OCI-LY1 (cell line): ENCODE measurements at regions not wholly inside any gene's neighbourhood (a gene's known extent, or its start where the extent isn't known, plus 50 kb on each side); places are given as distances from the start of the nearest gene placed in this dataset.

Experiments
- H2AFZ ChIP-seq: fragments of 200-600 bp; sonication (generic), shearing (Covaris generic); 2 replicates; pipeline ENCODE4 v1.6.0; 2014; ENCODE audit warnings: antibody characterized with exemption, mild to moderate bottlenecking, low read length
- H3F3A ChIP-seq: fragments of 200-600 bp; sonication (generic), shearing (Covaris generic); 2 replicates; pipeline ENCODE4 v1.6.0; 2014; ENCODE audit warnings: mild to moderate bottlenecking, antibody characterized with exemption, low read length, moderate library complexity; ENCODE audit not compliant: insufficient read depth
- H3K27ac ChIP-seq: fragments of 200-600 bp; sonication (generic); 2 replicates; pipeline ENCODE4 v1.5.1; 2014; ENCODE audit warnings: low read length, mixed run types, mild to moderate bottlenecking, low read depth; ENCODE audit not compliant: poor library complexity, severe bottlenecking
- H3K27me3 ChIP-seq: fragments of 200-600 bp; sonication (generic); 2 replicates; pipeline ENCODE4 v1.6.0; 2014; ENCODE audit warnings: antibody characterized with exemption, mild to moderate bottlenecking, low read length, moderate library complexity; ENCODE audit not compliant: insufficient read depth
- H3K36me3 ChIP-seq: fragments of 200-600 bp; sonication (generic); 2 replicates; pipeline ENCODE4 v1.6.1; 2014; ENCODE audit warnings: mild to moderate bottlenecking, antibody characterized with exemption, low read length, moderate library complexity, mixed read lengths; ENCODE audit not compliant: insufficient read depth
- H3K4me1 ChIP-seq: fragments of 200-600 bp; sonication (generic); 2 replicates; pipeline ENCODE4 v1.5.1; 2014; ENCODE audit warnings: mild to moderate bottlenecking, low read length, moderate library complexity; ENCODE audit not compliant: insufficient read depth, severe bottlenecking
- H3K4me2 ChIP-seq: fragments of 200-600 bp; sonication (generic), shearing (Covaris generic); 2 replicates; pipeline ENCODE4 v1.6.1; 2014; ENCODE audit warnings: low read length
- H3K4me3 ChIP-seq: fragments of 200-600 bp; sonication (generic); 2 replicates; pipeline ENCODE4 v1.5.1; 2014; ENCODE audit warnings: low read length, low read depth, mild to moderate bottlenecking, mixed read lengths; ENCODE audit not compliant: poor library complexity, severe bottlenecking
- H3K79me2 ChIP-seq: fragments of 200-600 bp; shearing (Covaris generic); 2 replicates; pipeline ENCODE4 v1.6.1; 2016; ENCODE audit warnings: mixed run types, low read length, mixed read lengths; ENCODE audit not compliant: insufficient read depth
- H3K9ac ChIP-seq: fragments of 200-600 bp; sonication (generic), shearing (Covaris generic); 2 replicates; pipeline ENCODE4 v1.6.1; 2014; ENCODE audit warnings: mild to moderate bottlenecking, low read length, mixed read lengths
- H3K9me2 ChIP-seq: fragments of 200-600 bp; sonication (generic), shearing (Covaris generic); 2 replicates; pipeline ENCODE4 v1.6.1; 2014; ENCODE audit warnings: low read depth, mild to moderate bottlenecking, low read length, mixed read lengths
- H3K9me3 ChIP-seq: fragments of 200-600 bp; shearing (Covaris generic); 2 replicates; pipeline ENCODE4 v1.6.1; 2014; ENCODE audit warnings: low read length, mixed read lengths
- H4K20me1 ChIP-seq: fragments of 200-600 bp; sonication (generic), shearing (Covaris generic); 2 replicates; pipeline ENCODE4 v1.6.0; 2016; ENCODE audit warnings: mild to moderate bottlenecking, low read length; ENCODE audit not compliant: insufficient read depth
- CTCF ChIP-seq: fragments of 200-600 bp; sonication (generic), shearing (Covaris generic); IDR thresholded peaks from 2 replicates; pipeline ENCODE4 v1.5.1; 2017; ENCODE audit warnings: mild to moderate bottlenecking, antibody characterized with exemption, low read length, moderate library complexity, mixed read lengths
- EZH2 ChIP-seq: fragments of 200-600 bp; sonication (generic), shearing (Covaris generic); IDR thresholded peaks from 2 replicates; pipeline ENCODE4 v1.8.0; 2017; ENCODE audit warnings: borderline replicate concordance, mixed run types, mild to moderate bottlenecking, antibody characterized with exemption, low read length, moderate library complexity, mixed read lengths

GRCh38 chr16:87203060-87203656 is 114.0 kb downstream of the C16orf95 start:
- no peak overlapping the region for H3K27ac ChIP-seq
- no peak for TF ChIP-seq EZH2
- TF ChIP-seq CTCF: peak; percentile 92
- no peak overlapping the region for H3K9ac ChIP-seq
- no peaks in the 10 kb centered on the region for H3K4me1 ChIP-seq
- no peaks in the 10 kb centered on the region for H3K36me3 ChIP-seq
- H3F3A ChIP-seq: no peaks in the 10 kb centered on the region
- H3K4me2 ChIP-seq: no peak overlapping the region
- no peak overlapping the region for H3K4me3 ChIP-seq
- no peaks in the 10 kb centered on the region for H3K9me2 ChIP-seq
- H3K9me3 ChIP-seq: no peaks in the 10 kb centered on the region
- no peaks in the 10 kb centered on the region for H4K20me1 ChIP-seq
- no peaks in the 10 kb centered on the region for H3K27me3 ChIP-seq
- H2AFZ ChIP-seq: no peak overlapping the region
- no peaks in the 10 kb centered on the region for H3K79me2 ChIP-seq

- no peaks in the 10 kb centered on the region for H4K20me1 ChIP-seq
- no peak overlapping the region for H3K27ac ChIP-seq
- no peaks in the 10 kb centered on the region for H3K27me3 ChIP-seq
- no peaks in the 10 kb centered on the region for H3K36me3 ChIP-seq
- H3F3A ChIP-seq: no peaks in the 10 kb centered on the region
- no peaks in the 10 kb centered on the region for H3K9me3 ChIP-seq
- H3K79me2 ChIP-seq: no peaks in the 10 kb centered on the region
- no peaks in the 10 kb centered on the region for H3K9me2 ChIP-seq
- no peak overlapping the region for H2AFZ ChIP-seq
- no peak overlapping the region for H3K9ac ChIP-seq
- H3K4me1 ChIP-seq: no peaks in the 10 kb centered on the region
- no peak overlapping the region for H3K4me3 ChIP-seq
- TF ChIP-seq EZH2 (no peak), CTCF (no peak)
- no peak overlapping the region for H3K4me2 ChIP-seq
Measured at GRCh38 chr16:87206646-87207451, 110.3 kb downstream of the C16orf95 start.

- no peak overlapping the region for H3K4me2 ChIP-seq
- no peak overlapping the region for H2AFZ ChIP-seq
Measured at GRCh38 chr16:87207509-87207908, 109.7 kb downstream of the C16orf95 start.

More at GRCh38 chr16:87207509-87207908, 109.7 kb downstream of the C16orf95 start:
- Histone ChIP-seq H3K9me3 (no peaks in the 10 kb centered on the region), H4K20me1 (no peaks in the 10 kb centered on the region), H3K9ac (no peak overlapping the region), H3K27me3 (no peaks in the 10 kb centered on the region), H3K36me3 (no peaks in the 10 kb centered on the region), H3K9me2 (no peaks in the 10 kb centered on the region), H3K4me1 (no peaks in the 10 kb centered on the region), H3K27ac (no peak overlapping the region), H3K4me3 (no peak overlapping the region), H3K79me2 (no peaks in the 10 kb centered on the region), H3F3A (no peaks in the 10 kb centered on the region)
- no peak for TF ChIP-seq CTCF
- no peak for TF ChIP-seq EZH2
